Chondrocyte (in vitro differentiated cells): ENCODE measurements at regions not wholly inside any gene's neighbourhood (a gene's known extent, or its start where the extent isn't known, plus 50 kb on each side); places are given as distances from the start of the nearest gene placed in this dataset.

ENCODE experiments used
- DNase-seq: peaks from one replicate; pipeline ENCODE4 v3.0.0; 2021; ENCODE audit warnings: mixed read lengths, low spot score
- H3K27ac Mint-ChIP-seq: one replicate; pipeline ENCODE4 v1.8.0; 2021; ENCODE audit warnings: mild to moderate bottlenecking, moderate library complexity, mixed read lengths; ENCODE audit not compliant: unreplicated experiment
- H3K27me3 Mint-ChIP-seq: 2 replicates; pipeline ENCODE4 v1.8.0; 2021; ENCODE audit warnings: low read depth, mixed read lengths
- H3K36me3 Mint-ChIP-seq: 2 replicates; pipeline ENCODE4 v1.8.0; 2021; ENCODE audit warnings: low read depth, mixed read lengths
- H3K4me1 Mint-ChIP-seq: 2 replicates; pipeline ENCODE4 v1.8.0; 2021; ENCODE audit warnings: low read depth, mild to moderate bottlenecking, mixed read lengths
- H3K4me3 Mint-ChIP-seq: one replicate; pipeline ENCODE4 v1.8.0; 2021; ENCODE audit warnings: mild to moderate bottlenecking, moderate library complexity, mixed read lengths; ENCODE audit not compliant: unreplicated experiment
- H3K9me3 Mint-ChIP-seq: 2 replicates; pipeline ENCODE4 v1.8.0; 2021; ENCODE audit warnings: low read depth, mixed read lengths
- TF ChIP-seq, protein P1 (sequence below): fragments of 200-600 bp; sonication (generic); IDR thresholded peaks from 2 replicates; pipeline ENCODE4 v1.5.0; 2021; ENCODE audit warnings: antibody characterized with exemption, mild to moderate bottlenecking, moderate library complexity

DNA sequence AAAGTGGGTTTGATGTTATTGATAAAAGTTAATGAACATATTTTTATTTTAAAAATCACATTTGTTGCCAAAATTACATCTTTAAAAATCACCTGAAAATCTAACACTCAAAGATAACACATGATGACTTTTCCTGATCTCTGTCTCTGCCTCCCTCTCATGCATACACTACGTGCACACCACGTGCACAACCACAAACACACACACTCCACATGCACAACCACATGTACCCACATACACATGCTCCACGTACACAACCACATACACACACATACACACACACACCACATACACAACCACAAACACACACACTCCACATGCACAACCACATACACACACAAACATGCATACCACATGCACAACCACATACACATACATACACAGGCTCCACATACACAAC is 61.8 kb upstream of the TMEM132C start:
- H3K9me3 Mint-ChIP-seq = peaks cover 11% of the 10 kb centered on the region
- no peaks in the 10 kb centered on the region for H3K27me3 Mint-ChIP-seq
- no peak overlapping the region for H3K27ac Mint-ChIP-seq
- DNase-seq = no peak
- H3K4me1 Mint-ChIP-seq = no peaks in the 10 kb centered on the region
- no peaks in the 10 kb centered on the region for H3K36me3 Mint-ChIP-seq
- no peak overlapping the region for H3K4me3 Mint-ChIP-seq
- TF ChIP-seq, protein P1, sequence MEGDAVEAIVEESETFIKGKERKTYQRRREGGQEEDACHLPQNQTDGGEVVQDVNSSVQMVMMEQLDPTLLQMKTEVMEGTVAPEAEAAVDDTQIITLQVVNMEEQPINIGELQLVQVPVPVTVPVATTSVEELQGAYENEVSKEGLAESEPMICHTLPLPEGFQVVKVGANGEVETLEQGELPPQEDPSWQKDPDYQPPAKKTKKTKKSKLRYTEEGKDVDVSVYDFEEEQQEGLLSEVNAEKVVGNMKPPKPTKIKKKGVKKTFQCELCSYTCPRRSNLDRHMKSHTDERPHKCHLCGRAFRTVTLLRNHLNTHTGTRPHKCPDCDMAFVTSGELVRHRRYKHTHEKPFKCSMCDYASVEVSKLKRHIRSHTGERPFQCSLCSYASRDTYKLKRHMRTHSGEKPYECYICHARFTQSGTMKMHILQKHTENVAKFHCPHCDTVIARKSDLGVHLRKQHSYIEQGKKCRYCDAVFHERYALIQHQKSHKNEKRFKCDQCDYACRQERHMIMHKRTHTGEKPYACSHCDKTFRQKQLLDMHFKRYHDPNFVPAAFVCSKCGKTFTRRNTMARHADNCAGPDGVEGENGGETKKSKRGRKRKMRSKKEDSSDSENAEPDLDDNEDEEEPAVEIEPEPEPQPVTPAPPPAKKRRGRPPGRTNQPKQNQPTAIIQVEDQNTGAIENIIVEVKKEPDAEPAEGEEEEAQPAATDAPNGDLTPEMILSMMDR = no peak

GRCh38 chr12:128205758-128206157 is 61.2 kb upstream of the TMEM132C start:
- peaks cover 12% of the 10 kb centered on the region for H3K9me3 Mint-ChIP-seq
- DNase-seq = no peak

More at GRCh38 chr12:128205758-128206157, 61.2 kb upstream of the TMEM132C start:
- TF ChIP-seq, protein P1 = no peak
- Mint-ChIP-seq H3K36me3 (no peaks in the 10 kb centered on the region), H3K4me3 (no peak overlapping the region), H3K4me1 (no peaks in the 10 kb centered on the region), H3K27me3 (no peaks in the 10 kb centered on the region), H3K27ac (no peak overlapping the region)
